OCI-LY7 (cell line): ENCODE measurements at regions not wholly inside any gene's neighbourhood (a gene's known extent, or its start where the extent isn't known, plus 50 kb on each side); places are given as distances from the start of the nearest gene placed in this dataset.

Experiments used
- BruUV-seq: library from RNA; stranded (reverse); fragments of 400-500 nt; replicated peaks from 2 replicates; lab custom pipeline; 2021; lab: Mats Ljungman, UMichigan
- CTCF ChIA-PET: fragments of 300-600 bp; sonication (Branson Sonifier 250); formaldehyde crosslinking; loops from one replicate; lab custom pipeline; 2022; ENCODE audit warnings: antibody characterized with exemption; ENCODE audit not compliant: unreplicated experiment; lab: Charles Lee
- POLR2A ChIA-PET: fragments of 300-600 bp; sonication (Branson Sonifier 250); formaldehyde crosslinking; loops from one replicate; lab custom pipeline; 2022; ENCODE audit warnings: antibody characterized with exemption; lab: Charles Lee
- DNase-seq: peaks from one replicate; pipeline ENCODE4 v3.0.0-alpha.2; 2015; ENCODE audit warnings: low spot score
- H2AFZ ChIP-seq: fragments of 200-600 bp; sonication (generic), shearing (Covaris generic); 2 replicates; pipeline ENCODE4 v1.6.1; 2014; ENCODE audit warnings: mild to moderate bottlenecking, antibody characterized with exemption, low read length, moderate library complexity
- H3K27ac ChIP-seq: fragments of 200-600 bp; sonication (generic); 2 replicates; pipeline ENCODE4 v1.5.1; 2014; ENCODE audit warnings: mixed run types, low read depth, mild to moderate bottlenecking, moderate library complexity, low read length, inconsistent platforms; ENCODE audit not compliant: poor library complexity, severe bottlenecking
- H3K36me3 ChIP-seq: fragments of 200-600 bp; sonication (generic); 2 replicates; pipeline ENCODE4 v1.6.1; 2014; ENCODE audit warnings: mild to moderate bottlenecking, antibody characterized with exemption, low read length, moderate library complexity, mixed read lengths; ENCODE audit not compliant: insufficient read depth
- H3K4me1 ChIP-seq: fragments of 200-600 bp; sonication (generic); 2 replicates; pipeline ENCODE4 v1.5.1; 2014; ENCODE audit warnings: mild to moderate bottlenecking, low read length; ENCODE audit not compliant: insufficient read depth, poor library complexity, severe bottlenecking
- H3K4me2 ChIP-seq: fragments of 200-600 bp; sonication (generic); 2 replicates; pipeline ENCODE4 v1.6.1; 2014; ENCODE audit warnings: mild to moderate bottlenecking, low read length
- H3K4me3 ChIP-seq: fragments of 200-600 bp; sonication (generic); 2 replicates; pipeline ENCODE4 v1.5.1; 2014; ENCODE audit warnings: mild to moderate bottlenecking, low read depth, low read length; ENCODE audit not compliant: poor library complexity, severe bottlenecking
- H3K79me2 ChIP-seq: fragments of 200-600 bp; sonication (generic); 2 replicates; pipeline ENCODE4 v1.6.1; 2016; ENCODE audit warnings: low read depth, mild to moderate bottlenecking, low read length, moderate library complexity, mixed read lengths; ENCODE audit not compliant: insufficient read depth
- H3K9me2 ChIP-seq: fragments of 200-600 bp; sonication (generic); 2 replicates; pipeline ENCODE4 v1.6.1; 2016; ENCODE audit warnings: mild to moderate bottlenecking, low read length, mixed read lengths; ENCODE audit not compliant: insufficient read depth
- H3K9me3 ChIP-seq: fragments of 200-600 bp; sonication (generic); 2 replicates; pipeline ENCODE4 v1.6.1; 2014; ENCODE audit warnings: mild to moderate bottlenecking, mixed run types, low read length, mixed read lengths
- H4K20me1 ChIP-seq: fragments of 200-600 bp; sonication (generic); 2 replicates; pipeline ENCODE4 v1.6.1; 2014; ENCODE audit warnings: mild to moderate bottlenecking, antibody characterized with exemption, low read length, moderate library complexity, mixed read lengths; ENCODE audit not compliant: insufficient read depth
- CTCF ChIP-seq: fragments of 200-600 bp; sonication (generic); conservative IDR thresholded peaks from 2 replicates; pipeline ENCODE4 v1.5.1; 2014; ENCODE audit warnings: mild to moderate bottlenecking, antibody characterized with exemption, low read length, moderate library complexity, mixed read lengths
- EZH2phosphoT487 ChIP-seq: fragments of 200-600 bp; sonication (generic); IDR thresholded peaks from 2 replicates; pipeline ENCODE4 v1.6.1; 2018; ENCODE audit warnings: low read depth, borderline replicate concordance, mild to moderate bottlenecking, mixed run types, antibody characterized with exemption, low read length, moderate library complexity, mixed read lengths
- intact Hi-C: fragments of 100-400 bp; cut with micrococcal nuclease; formaldehyde crosslinking; loops from one replicate; pipeline ENCODE4 v1.10.0; 2022; ENCODE audit not compliant: unreplicated experiment

GRCh38 chr3:82739390-82739789 lies 977.9 kb upstream of the GBE1 start:
- no peak overlapping the region for H3K27ac ChIP-seq
- BruUV-seq = no TSS peak
- H3K4me1 ChIP-seq = peaks cover 15% of the 10 kb centered on the region
- TF ChIP-seq CTCF (no peak), EZH2phosphoT487 (no peak)
- ChIA-PET POLR2A (no interaction called here), CTCF (no interaction called here)
- H3K4me3 ChIP-seq = no peak overlapping the region
- no peak overlapping the region for H3K4me2 ChIP-seq
- H3K36me3 ChIP-seq = no peaks in the 10 kb centered on the region
- no peaks in the 10 kb centered on the region for H3K79me2 ChIP-seq
- intact Hi-C loops = no loop called here
- H2AFZ ChIP-seq = 0 out of 2 replicates have a peak overlapping the region, but pooled peaks have one; percentile 33
- H3K9me3 ChIP-seq = no peaks in the 10 kb centered on the region
- no peak for DNase-seq
- H3K9me2 ChIP-seq = no peaks in the 10 kb centered on the region
- no peaks in the 10 kb centered on the region for H4K20me1 ChIP-seq

- no peaks in the 10 kb centered on the region for H3K9me2 ChIP-seq
- ChIA-PET CTCF (no interaction called here), POLR2A (interaction anchor here (0.9 kb wide), 1 partner anchor 12 kb away, joined by 4 read pairs; no protein-coding TSS in a partner anchor)
- peak; percentile 50 for DNase-seq
- H3K9me3 ChIP-seq = no peaks in the 10 kb centered on the region
- intact Hi-C loops = no loop called here
- H3K4me3 ChIP-seq = peak overlapping the region; percentile 57
- no peaks in the 10 kb centered on the region for H3K36me3 ChIP-seq
- no TSS peak for BruUV-seq
- no peaks in the 10 kb centered on the region for H3K79me2 ChIP-seq
- H3K4me1 ChIP-seq = peaks cover 15% of the 10 kb centered on the region
- H3K27ac ChIP-seq = peak overlapping the region; percentile 57
- TF ChIP-seq CTCF (no peak), EZH2phosphoT487 (no peak)
- no peaks in the 10 kb centered on the region for H4K20me1 ChIP-seq
- H3K4me2 ChIP-seq = peak overlapping the region; percentile 80
- peak overlapping the region; percentile 92 for H2AFZ ChIP-seq
Observed at GRCh38 chr3:82736696-82737277, 975.3 kb upstream of the GBE1 start.

- no peak for TF ChIP-seq EZH2phosphoT487
- no peak for TF ChIP-seq CTCF
- BruUV-seq = no TSS peak
- no peak overlapping the region for H2AFZ ChIP-seq
- no peak overlapping the region for H3K4me3 ChIP-seq
- H3K79me2 ChIP-seq = no peaks in the 10 kb centered on the region
- no peak for DNase-seq
- H3K9me2 ChIP-seq = no peaks in the 10 kb centered on the region
- H3K36me3 ChIP-seq = no peaks in the 10 kb centered on the region
- ChIA-PET CTCF (no interaction called here), POLR2A (no interaction called here)
- no peak overlapping the region for H3K4me2 ChIP-seq
- H3K4me1 ChIP-seq = no peaks in the 10 kb centered on the region
- intact Hi-C loops = no loop called here
- H4K20me1 ChIP-seq = no peaks in the 10 kb centered on the region
- no peaks in the 10 kb centered on the region for H3K9me3 ChIP-seq
- H3K27ac ChIP-seq = no peak overlapping the region
Observed at GRCh38 chr3:82715091-82715856, 953.8 kb upstream of the GBE1 start.
